ENCODE measurements at regions not wholly inside any gene's neighbourhood (a gene's known extent, or its start where the extent isn't known, plus 50 kb on each side); places are given as distances from the start of the nearest gene placed in this dataset.

- TF ChIP-seq POLR2A (IDR thresholded peaks at IDR 0.05), result no peak
- TF ChIP-seq, protein P1, sequence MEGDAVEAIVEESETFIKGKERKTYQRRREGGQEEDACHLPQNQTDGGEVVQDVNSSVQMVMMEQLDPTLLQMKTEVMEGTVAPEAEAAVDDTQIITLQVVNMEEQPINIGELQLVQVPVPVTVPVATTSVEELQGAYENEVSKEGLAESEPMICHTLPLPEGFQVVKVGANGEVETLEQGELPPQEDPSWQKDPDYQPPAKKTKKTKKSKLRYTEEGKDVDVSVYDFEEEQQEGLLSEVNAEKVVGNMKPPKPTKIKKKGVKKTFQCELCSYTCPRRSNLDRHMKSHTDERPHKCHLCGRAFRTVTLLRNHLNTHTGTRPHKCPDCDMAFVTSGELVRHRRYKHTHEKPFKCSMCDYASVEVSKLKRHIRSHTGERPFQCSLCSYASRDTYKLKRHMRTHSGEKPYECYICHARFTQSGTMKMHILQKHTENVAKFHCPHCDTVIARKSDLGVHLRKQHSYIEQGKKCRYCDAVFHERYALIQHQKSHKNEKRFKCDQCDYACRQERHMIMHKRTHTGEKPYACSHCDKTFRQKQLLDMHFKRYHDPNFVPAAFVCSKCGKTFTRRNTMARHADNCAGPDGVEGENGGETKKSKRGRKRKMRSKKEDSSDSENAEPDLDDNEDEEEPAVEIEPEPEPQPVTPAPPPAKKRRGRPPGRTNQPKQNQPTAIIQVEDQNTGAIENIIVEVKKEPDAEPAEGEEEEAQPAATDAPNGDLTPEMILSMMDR (IDR thresholded peaks at IDR 0.05), result no peak
Measured at GRCh38 chr3:18772699-18773305, 347.7 kb upstream of the SATB1 start.

Measured in esophagus squamous epithelium (tissue), 4 donors.